CD4-positive, alpha-beta T cell treated with Interleukin-17A for 1 hour (primary cell): ENCODE measurements at regions not wholly inside any gene's neighbourhood (a gene's known extent, or its start where the extent isn't known, plus 50 kb on each side); places are given as distances from the start of the nearest gene placed in this dataset.

Source experiments
- DNase-seq: peaks from one replicate; pipeline ENCODE4 v3.0.0-alpha.2; 2020

DNA sequence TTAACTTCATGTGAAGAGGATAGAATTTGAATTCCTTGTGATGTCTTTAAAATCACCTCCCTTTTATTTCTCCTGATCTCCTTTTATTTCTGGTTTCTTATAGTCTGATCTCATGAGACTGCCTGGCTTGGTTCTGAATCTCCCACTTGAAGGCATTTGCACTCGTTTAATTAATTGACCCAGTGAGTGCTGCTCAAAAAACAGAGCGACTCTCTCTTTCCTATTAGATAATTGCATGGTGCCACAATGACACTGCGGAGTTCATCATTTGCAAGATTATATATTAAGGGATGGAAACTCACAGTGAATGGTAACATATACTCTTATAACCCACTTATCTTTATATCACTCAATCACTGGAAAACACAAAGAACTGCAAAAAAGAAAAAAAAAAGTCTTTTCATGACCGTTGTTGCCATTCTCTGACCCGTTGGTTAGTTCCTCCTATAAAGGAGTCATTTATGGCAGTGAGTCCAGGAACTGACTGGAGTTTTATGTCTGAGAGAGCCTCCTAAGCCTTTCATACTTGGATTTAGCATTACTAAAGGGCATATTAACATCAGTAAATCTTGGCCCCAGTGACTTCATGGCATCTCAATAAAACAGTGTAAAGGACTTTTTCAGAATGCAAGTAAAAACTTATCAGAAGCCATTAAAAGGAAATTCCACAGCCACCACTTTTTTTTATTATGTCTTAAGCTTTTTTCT, 103.3 kb upstream of the EPHA4 start:
- DNase-seq = no peak

DNA sequence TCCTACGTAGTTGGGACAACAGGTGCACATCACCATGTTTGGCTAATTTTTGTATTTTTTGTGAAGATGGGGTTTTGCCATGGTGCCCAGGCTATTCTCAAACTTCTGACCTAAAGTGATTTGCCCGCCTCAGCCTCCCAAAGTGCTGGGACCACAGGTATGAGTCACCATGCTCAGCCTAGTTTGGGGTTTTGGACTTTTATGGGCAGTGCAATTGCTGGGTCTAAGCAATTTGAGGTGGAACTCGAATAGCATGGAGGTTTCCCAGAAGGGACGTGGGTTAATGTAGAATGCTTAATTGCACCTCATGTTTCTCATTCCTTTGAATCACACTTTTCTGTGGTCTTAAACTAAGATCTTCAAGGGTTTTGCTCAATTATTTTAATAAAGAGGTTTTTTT, 102.3 kb upstream of the EPHA4 start:
- DNase-seq = no peak

DNA sequence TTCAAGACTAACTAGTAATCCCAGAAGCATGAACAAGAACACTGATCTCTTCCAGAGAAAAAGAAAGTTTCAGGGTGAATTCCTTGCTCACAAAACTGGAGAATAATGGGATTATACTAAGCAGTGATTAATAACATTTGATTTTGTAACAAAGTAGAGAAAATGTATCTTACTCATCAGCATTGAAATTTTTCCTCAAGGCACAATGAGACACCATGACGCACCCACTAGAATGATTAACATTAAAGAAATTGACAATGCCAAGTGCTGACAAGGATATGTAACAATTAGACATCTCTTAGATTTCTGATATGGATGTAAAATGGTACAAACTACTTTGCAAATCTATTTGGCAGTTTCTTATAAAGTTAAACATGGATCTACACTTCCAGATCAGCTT, 101.1 kb upstream of the EPHA4 start:
- DNase-seq = no peak

DNA sequence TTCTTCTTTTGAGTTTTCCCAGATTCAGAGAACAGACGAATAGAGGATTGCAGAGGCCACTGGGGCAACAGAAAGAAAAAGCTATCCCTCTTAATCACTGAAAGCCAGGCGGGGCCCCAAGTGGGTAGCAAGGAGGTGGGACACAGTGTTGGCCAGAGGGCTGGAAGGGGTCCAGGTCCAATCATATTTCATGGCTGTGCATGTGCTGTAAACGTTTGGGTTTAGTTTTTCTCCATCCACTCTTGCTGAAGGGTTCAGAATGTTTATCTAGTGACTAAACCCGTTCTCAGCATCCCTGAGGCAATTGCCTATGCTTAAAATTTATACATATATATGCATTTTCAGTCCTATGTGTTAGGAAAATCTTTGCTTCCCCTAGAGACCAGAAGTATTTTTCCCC, 99.4 kb upstream of the EPHA4 start:
- DNase-seq = no peak

DNA sequence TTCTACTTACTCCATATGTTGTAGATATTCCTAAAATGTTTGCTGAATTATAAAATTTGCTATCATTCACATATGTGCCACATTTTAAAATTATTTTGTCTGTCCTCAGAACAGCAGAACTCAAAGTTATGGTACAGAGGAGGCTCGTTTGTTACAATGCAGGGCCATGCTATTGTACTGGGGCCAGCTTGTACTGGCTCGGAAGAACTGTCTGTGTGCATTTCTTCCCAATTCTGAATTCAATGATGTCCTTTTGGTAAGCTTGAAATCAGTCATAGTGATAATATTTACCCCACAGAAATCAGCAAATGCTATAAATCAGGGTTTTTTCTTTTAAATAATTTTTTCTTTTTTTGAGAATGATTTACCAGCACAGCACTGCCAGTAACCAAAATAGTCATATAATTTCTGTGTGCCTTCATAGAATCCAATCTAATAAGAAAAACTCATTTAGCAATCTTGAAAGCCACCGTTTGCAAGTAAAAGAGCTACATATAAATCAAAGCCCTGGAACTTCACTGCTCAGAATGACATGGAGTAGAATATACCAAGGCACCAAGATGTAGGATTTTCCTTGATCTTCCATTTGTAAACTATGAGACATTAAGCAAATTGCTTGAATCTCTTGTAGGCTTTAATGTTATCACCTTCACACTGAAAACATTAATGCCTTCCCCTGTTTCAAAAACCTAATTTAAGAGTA, 90.7 kb upstream of the EPHA4 start:
- no peak for DNase-seq

DNA sequence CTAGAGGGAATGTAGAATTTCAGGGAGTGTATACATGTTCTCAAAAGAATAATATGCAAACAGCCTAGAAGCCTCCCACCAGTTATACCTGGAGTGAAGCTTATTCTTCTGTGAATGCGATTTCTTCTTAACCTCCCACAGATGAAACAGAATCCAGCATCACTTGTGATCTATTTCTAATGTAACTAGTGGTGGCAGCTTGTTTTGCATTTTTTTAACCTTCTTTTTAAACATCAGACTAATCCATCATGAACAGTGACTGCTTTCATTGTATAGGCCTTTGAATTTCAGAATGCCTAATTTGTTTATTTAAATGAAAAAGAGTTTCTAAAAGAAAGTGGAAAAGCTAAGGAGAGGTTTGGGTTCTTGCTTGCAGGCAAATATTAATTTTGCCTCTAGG, 85.7 kb upstream of the EPHA4 start:
- no peak for DNase-seq

DNA sequence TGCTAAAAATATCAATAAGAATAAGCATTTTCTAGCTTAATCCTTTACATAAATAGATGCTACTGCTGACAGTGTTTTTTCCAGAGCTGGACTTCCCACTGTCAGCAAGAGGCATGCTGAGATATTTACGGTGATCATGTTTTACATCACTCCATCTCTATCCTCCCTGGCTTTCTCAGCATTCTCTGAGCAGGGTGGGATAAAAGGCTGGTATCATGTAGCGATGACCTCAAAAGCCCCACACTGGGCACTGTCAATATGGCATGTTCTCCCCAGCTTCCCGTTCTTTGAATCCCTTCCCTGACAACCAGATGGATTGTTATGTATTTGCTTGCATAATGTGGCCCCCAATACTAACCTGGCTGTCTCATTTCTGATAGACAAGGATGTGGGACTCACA, 83.2 kb upstream of the EPHA4 start:
- DNase-seq = no peak

DNA sequence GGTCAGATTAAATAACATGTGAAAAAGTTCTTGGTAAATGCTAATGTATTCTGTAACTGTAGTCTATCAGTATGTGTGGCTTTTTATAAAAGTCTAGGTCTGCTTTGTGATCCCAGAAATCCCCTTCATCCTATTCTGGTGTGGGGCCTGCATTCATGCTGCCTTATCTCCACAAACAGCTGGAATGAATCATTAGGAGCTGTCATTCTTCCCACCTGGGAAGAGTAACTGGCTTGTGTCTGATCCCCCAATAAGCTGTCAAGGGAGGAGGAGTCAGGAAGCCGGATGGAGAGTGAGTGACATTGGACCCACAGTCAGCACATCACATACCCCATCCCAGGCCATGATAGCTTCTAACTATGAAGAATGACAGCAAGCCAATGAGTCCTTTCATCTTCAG, 81.1 kb upstream of the EPHA4 start:
- DNase-seq = no peak

DNA sequence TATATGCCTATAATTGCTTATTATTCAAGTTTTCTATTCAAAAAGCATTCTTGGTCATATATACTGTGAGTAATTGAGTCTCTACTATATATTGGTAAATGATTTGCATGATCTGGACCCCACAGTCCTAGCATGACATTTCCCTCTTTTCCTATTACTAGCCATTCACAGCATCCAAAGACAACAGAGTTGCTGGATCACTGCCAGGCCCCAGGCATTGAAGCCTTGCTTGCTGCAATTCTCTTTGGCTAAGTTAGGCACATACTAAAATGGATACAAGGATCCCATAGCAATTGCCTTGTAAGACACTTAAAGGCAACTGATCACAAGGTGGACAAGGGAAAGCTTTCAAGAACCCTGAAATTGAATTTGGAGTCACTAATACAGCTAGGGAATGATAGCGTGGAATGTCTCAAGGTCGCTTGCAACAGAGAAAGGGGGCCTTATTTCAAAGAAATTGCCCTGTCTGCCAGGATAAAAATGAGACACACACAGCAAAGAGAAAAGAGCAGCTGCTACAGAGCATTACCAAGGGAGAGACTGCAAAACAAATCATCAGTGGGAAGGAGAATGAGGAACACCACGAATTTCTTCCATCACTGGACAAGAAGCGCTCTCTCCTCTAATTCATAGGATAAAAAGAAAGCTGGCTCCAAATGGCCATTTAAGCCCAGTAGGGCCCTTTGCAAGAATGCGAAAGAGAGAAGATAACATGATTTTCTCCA, 77.1 kb upstream of the EPHA4 start:
- DNase-seq = no peak

DNA sequence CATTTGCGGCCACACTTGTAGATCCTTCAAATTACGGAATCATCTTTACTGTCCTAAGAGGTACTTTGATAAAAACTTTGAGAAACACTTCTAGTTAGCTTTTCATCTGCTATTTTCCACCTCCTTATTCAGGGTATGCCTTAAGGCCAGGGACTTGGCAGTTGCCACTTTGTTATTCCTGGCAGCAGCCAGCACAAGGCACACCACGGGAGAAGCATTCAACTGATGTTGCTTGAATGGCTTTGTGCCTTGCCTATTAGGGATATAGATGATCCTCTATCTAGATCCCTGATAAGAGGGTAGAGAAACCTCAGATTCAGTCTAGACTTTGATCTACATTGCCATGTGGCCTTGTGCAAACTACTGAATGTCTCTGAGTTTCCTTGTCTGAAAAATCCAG, 70.3 kb upstream of the EPHA4 start:
- no peak for DNase-seq

DNA sequence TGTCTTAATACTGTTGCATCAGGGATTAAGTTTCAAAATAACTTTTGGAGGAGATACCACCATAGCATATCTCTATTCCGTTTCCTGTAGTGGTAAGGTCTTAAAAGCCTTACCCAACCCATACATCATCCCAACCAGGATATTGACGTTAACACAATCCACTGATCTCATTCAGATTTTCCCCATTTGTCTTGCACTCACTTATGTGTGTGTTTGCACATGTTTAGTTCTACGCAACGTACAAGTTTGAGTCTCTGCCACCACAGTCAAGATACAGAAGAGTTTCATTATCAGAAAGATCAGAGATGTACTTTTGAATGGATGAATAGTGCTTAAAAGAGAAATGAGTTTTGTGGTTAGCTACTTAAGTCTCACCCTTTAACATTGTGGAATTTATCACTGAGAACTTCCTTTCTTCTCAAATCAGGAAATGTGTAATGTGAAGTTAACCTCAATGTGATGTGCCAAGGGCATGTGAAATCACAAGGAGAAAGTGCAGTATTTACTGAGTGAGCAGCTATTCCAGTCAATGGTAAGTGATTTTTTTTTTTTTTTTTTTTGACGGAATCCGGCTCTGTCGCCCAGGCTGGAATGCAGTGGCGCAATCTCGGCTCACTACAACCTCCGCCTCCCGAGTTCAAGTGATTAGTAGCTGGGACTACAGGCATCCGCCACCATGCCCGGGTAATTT, 69.2 kb upstream of the EPHA4 start:
- DNase-seq = no peak

DNA sequence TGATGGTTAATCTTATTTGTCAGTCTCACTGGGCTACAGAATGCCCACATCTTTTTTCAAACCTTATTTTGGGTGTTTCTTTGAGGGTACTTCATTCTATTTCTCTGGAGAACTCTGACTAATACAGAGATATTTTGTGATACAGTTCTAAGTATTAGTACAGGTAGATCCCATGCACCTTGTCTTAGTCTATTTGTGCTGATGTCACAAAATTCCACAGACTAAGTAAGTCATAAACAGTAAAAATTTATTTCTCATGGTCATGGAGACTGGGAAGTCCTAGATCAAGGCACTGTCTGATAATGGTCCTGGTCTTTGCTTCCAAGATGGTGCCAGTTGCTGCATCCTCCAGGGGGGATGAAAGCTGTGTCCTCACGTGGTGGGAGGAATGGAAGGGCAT, 68.6 kb upstream of the EPHA4 start:
- no peak for DNase-seq

DNA sequence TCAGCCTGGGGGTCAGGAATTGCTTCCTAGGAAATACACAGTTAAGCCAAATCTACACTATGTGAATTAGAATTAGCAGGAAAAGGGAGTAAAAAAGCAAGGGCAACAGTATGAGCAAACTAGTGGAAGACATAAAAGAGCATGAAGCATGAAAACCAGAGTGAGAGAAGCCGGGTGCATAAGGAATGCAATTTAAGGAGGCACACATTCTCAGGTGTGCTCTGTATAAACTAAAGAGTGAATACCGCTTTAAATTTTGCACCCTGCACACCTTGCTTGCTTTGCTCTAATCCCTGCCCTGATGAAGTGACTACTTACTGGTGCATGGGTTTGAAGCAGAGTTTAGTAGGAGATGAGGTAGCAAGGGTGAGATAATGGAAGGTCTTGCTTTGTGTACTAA, 65.7 kb upstream of the EPHA4 start:
- no peak for DNase-seq

DNA sequence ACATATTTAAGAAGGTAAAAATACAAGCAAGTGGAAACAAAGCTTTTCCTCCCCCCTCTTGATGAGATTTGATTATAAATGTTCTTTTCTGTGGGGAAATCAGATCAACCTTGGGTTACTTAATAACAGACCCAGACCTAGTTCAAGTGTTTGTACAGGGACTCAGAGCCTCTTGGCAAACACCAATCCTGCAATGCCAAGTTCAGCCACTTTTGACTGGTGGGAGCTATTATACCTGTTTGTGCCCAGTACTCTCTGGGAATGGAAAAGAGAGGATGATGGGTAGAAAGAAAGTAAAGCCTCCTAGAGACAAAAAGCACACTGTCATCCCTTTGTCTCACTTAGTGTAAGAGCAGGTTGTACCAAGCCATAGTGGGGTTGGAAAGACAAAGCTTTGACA, 63.8 kb upstream of the EPHA4 start:
- no peak for DNase-seq

DNA sequence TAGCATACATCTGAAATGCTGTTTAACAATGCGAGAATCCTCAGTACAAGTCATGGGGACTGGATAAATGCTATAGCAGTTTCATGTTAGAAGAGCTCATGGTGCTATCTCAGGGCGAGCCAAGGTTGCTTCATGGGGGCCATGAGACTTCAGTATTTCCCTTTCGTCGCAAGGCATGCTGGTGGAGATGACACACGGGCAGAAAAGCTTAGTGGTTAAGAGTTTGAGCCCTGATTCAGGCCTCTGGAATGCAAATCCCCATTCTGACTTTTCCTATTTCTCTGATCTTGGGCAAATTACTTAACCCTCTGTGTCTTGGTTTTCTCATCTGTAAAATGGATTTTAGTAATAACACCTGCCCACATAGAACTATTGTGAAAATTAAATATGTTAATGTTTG, 57.4 kb upstream of the EPHA4 start:
- no peak for DNase-seq

DNA sequence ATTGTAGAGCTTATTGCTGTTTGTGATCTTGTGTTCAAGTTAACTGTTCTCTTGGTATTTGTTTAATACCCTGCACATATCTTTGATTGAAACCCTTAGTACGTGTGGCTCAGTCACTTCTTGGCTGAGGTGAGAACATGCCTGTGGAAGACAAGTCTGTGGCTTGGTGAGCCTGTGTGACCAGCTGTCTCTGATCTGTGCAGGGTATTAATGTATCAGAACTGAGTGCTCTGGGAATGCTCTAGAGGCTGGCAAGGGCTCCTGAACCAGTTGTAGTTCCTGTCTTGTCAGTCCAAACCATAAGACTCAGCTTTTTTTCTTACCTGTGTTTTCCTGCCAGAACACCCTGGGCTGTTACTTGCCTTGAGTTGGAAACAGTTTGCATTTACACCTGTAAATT, 52.4 kb upstream of the EPHA4 start:
- DNase-seq = no peak
